Fibroblast of skin of right quadriceps (primary cell): ENCODE measurements at regions not wholly inside any gene's neighbourhood (a gene's known extent, or its start where the extent isn't known, plus 50 kb on each side); places are given as distances from the start of the nearest gene placed in this dataset.
A peak's percentile ranks its signal among the peaks of the same experiment; 100 is the strongest.

Experiments
- DNase-seq: peaks from one replicate; pipeline ENCODE4 v3.0.0-alpha.2; 2013

DNA sequence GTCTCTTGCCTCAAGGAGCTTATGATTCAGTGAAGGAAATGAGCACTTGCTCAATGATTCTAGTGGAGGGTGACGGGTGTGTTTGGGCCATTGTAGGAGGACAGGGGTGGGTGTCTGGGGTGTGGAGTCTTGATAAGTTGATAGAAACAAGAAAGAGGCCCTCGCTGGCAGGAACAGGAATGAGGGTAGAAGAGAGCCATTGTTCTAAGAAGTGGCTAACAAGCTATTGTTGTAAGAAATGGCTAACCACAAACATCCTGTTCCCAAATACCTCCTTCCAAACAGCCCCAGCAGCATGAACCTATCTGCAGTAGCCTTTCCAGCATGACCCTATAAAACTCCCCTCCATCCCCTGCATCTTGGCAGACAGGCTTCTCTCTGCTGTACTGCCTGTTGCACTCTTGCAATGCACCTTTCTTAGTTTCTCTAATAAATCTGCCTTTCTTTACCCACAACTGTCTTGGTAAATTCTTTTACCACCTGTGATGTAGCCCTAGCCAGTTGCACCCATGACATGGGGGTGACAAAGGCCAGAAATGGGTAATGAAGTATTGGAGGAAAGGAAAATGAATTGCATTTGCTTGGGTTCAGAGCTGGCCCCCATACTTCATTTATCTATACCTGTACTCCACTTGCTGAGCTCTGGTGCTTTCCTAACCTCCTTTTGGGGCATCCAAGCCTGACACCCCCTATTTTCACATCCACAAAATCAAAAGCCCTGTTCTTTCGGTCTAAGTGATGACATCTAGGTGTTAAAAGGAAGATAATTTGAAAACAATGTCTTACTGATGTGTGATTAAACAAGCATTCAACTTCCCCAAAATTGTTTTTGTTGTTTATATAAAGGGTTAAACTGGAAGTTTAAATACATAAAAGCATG lies 389.1 kb downstream of the GRIN2B start:
- DNase-seq: no peak

DNA sequence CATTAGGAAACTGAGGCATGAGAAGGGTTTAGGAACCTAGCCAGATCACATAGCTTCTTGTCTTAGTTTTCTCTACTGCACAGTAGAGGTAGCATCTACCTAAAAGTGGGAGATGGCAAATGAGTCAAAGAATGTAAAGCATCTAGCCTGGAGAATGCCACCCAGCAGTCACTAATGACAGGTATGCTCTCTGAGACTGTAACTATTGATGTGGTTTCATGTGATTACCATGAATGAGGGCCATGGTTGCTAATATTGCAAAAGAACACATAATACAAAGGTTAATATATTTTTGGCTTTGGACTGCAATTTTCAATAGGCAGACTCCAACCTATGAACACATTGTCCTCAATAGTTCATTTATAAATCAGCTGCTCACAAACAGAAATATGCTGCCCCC lies 389.9 kb downstream of the GRIN2B start:
- no peak for DNase-seq

DNA sequence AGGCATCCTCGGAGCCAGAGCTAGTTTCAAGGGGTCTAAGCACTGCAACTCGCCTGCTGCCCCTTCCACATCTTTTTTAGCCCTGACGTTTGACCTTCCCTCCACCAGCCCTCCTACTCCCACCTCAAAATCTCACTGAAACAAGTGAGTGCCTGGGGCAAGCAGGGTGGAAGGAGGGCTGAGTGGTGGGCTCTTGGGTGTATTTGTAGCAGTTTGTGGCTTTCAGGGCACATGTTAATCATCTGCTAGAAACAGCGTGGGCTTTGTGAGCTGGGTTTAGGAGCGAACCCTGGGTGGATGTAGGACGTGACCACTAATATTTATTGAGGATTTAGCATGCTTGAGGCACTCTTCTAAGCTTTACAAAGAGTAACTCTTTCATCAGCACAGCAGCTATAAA lies 390.3 kb downstream of the GRIN2B start:
- DNase-seq: no peak

DNA sequence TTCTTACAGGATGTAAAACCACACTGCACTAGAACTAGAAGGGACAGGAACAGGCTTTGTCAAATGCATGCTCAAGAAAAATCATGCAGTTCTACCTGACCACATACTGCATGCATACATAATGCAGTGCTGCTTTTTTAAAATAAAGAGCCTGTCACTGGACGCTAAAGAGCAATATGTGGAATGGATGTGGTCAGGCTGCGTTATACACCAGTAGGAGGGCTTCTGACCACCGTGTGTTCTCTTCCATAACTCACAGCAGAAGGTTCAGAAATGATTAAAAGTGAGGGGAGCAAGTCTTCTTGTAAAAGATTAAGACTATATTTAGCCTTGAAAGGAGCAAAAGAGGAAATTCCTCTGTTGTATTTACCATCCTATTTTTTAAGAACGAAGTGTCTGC lies 392.0 kb downstream of the EMP1 start:
- DNase-seq: no peak

DNA sequence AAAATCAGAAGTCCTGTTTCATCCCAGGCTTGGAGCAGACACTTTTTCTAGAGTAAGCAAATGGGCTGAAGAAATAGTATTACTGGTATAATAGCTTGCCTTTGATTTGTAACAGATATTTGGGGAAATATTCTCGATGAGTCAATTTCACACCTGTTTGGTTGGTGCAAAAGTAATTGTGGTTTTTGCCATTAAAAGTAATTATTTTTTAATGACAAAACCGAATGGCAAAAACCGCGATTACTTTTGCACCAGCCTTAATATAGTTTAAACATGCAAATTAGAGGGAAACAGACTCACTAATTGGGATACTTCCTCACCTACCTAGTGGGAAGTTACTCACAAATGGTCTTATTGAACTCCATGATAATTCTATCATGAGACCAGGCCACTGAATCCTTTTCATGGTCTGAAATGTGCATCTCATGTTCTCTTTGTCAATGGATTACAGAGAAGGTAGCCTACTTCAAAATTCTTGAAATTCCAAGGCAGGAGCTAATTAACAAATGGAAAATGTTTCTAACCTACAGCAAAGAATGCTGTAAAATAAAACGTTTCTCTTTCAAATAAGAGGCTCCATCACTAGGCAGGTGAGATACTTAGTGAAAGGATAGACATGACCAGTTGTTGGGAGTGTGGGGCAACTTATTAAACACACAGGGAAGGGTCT lies 391.3 kb downstream of the EMP1 start:
- no peak for DNase-seq

DNA sequence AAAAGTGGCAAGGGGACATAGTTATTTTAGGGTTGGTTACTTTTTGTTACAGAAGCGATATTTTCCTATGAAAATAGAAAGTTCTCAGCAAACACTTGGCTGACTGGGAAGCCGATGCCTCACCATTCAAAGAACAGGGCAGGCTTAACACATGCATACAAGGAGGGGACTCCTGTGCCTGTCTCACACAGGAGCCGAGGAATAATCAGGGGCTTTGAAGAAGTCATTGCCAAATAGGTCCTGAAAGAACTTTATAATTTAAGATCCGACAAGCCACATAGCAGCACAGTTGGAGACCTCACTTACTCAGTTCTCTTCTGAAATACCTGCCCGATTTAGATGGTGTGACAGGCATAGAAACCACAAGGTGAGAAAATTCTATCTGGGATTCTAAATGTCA lies 389.8 kb downstream of the EMP1 start:
- DNase-seq: no peak

DNA sequence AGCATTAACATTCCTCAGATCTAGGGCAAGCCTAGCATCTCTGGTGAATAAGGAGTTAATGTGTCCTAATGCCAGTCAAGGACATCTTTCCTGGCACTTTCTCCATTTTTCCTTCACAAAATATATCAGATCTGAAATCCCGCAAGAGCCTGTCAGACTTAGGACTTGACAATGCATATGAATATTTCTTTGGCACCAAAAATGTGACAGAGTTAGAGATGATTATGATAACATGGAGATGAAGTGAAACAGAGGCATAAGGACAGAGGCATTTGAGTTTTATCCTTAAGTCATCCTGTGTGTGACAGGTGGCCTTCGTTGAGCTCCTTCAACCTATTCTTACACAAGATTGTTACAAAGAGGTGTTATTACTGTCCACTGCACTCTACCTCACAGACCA lies 388.0 kb downstream of the EMP1 start:
- DNase-seq: no peak

DNA sequence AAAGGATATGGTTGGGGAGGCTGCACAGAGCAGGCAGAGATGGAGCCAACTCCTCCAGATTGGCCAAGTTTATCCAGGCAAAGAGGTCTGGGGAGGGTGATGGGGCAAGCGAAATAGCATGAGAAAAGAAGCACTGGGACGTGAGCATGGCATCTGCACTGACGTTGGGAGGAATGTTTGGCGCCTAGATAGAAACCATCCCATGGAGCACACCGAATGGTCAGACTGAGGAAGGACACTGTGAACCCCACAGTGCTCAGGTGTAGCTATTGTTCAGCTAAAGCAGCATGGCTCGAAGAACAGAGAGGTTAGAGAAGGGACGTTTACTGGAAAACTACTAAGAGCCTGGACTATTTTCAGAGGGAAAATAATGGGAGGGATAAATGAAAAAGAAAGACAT lies 387.1 kb downstream of the EMP1 start:
- DNase-seq: no peak

DNA sequence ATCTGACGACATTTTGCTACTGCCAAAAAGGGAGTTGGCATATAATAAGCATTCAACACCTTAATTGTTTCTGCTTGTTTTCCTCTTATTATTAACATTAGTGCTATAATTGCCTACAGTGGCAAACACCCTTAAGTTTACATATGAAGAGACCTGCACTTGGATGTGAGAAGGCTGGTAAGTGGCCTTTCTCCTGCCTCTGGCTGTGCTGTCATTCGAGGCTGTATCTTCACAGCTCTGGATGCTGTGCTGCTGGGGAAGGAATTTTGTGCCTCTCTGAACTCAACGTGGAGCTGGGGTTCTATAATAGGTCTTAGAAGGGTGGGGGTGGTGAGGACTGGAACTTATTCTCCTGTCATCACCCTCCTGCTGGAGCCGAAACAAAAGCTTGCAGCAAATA lies 385.9 kb downstream of the EMP1 start:
- no peak for DNase-seq

DNA sequence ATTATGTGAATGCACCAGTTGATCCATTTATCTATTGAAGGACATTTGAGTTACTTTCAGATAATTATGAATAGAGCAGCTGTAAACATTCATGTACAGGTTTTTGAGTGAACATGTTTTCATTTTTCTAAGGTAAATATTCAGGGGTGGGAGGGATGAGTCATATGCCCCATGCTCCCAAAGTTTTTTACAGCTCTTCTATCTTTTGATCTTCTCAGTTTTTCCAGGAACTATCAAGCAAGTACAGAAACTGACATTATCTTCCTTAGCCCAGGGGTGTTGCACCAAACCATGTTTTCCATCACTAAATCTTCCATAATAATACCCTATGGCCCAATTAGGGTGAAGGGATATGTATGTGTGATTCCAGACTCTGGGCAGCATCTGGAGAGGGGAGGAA lies 384.5 kb downstream of the EMP1 start:
- no peak for DNase-seq

DNA sequence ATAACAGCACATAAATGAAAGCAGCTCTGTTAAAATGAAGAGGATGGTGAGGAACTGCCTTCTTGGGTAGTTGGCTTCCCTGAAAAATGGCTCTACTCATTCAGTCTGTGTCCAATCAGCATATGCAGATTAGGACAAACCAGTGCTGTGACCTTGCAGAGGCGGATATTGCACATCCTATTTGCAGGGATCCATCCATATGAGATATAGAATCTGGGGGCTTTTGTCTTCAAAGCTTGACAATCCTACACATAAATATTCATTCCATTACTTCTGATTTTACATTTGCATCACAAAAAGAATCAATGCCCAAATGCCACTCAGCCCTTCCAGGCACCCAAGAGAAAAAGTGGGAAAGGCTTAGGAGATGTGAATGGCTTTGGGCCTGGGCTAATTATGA lies 383.7 kb downstream of the EMP1 start:
- DNase-seq: no peak

DNA sequence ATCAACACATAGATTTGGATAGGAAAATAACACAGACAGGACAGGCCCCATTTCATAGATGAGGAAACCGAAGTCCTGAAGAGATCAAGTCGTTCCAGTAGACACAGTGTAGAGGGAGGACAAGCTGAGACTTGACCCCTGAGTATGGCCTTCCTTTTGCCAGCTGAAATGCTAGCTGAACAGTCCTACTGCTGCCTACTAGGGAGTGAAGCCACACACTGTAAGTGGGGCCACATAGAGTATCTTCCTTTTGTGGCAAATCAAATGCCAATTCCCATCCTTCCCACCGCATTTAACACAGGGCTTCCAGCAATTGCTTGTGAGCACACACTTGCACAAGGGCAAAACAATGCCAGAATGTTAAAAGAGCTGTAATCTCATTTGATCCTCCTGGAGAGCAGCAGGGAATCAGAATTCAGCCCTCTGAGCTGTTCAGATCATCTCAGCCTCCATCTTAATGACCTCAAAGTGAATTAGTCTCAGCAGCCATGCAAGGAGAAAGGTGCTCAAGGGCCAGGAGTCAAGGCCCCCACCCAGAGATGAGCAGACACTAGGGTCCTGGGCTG lies 380.5 kb downstream of the EMP1 start:
- no peak for DNase-seq

DNA sequence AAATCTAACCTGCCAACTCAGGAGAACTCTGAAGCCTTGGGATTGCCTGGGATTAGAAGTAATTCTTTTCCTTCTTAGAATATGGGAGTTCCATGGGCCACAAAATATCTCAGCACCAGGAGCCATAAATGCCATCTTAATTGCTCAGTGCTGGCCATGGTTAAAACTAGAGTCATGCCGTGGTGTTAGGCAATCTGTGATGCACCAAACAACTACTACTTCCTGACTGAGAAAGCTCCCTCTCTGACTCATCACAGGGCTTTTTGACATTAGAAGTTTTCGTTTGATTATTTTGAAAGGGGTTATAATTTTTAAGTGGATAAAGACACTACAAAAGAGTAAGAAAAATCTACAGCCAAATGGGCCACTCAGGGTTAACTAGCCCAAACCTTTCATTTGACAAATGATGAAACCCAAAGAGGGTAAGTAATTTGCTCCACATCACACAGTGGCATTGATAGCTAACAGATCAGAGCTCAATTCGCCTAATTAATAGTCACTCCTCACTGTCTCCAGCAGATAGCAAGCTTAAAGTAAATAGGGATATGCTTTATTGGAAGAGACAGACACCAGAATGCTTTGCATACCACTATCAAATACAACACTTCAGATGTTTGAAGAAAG lies 377.3 kb downstream of the EMP1 start:
- peak; percentile 91 for DNase-seq

DNA sequence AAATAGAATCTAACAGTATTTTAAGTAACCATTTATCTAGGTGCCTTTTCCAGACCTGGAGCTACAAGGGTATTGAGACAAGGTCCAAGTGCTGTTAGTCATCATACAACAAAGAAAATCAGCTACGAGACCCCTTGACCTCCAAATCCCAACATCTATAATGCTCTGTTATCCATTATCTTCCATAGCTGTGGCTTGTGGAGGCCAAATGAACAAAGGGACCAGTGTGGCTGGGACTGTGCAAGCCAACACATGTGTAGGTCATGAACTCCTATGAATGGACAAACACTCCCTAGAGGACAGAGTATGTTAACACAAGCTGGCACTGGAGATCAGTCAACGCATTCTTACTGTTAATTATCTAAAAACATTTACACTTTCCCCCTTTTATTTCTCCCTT lies 374.5 kb downstream of the EMP1 start:
- DNase-seq: no peak

DNA sequence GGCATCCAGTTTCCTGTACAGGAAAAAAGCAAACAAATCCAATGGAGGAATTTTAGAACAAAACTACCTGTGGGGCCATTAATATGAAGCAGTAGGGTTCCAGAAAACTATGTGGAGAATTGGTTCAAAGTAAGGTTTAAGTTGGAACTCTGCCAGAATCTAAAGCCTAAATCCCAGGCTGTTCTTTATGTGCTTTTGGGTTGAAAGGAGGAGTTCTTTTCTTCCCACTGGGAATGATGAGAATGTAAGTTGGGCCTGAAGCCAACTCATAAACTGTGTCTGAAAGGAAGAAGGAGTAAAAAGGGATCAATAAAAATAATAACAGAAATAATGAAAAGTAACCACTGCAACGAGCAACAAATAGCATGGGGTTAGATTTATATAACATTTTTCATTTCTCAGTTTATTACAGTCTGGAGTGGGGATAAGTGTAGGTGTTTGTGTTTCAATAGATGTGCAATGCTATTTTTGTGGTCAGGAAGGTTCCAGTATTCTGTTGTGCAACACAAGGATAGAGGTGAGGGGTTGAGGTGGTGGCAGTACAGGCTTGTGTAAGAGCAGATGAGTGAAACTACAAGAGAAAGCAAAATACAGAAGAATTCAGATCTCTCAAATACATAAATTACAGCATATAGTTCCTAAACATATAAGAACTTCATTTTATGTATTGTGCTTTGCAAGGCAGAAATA lies 373.6 kb downstream of the EMP1 start:
- peak; percentile 43 for DNase-seq

DNA sequence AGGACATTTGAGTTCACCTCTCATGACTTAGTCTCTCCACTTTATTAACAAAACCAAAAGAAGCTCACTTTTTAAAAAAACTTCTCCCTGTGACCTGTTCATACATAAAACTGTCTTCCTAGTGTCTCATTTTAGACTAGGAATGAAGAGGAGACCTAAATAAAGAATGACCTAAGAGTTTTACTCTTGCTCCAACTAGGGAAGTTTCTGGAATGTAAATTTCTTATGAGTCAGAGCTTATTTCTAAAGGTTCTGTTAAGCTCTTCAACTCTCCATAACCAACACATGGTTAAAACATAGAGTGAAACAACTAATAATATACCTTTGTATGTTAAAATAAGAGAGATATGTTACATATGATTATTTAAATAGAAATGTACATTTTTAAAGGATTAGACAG lies 369.8 kb downstream of the EMP1 start:
- peak; percentile 57 for DNase-seq

DNA sequence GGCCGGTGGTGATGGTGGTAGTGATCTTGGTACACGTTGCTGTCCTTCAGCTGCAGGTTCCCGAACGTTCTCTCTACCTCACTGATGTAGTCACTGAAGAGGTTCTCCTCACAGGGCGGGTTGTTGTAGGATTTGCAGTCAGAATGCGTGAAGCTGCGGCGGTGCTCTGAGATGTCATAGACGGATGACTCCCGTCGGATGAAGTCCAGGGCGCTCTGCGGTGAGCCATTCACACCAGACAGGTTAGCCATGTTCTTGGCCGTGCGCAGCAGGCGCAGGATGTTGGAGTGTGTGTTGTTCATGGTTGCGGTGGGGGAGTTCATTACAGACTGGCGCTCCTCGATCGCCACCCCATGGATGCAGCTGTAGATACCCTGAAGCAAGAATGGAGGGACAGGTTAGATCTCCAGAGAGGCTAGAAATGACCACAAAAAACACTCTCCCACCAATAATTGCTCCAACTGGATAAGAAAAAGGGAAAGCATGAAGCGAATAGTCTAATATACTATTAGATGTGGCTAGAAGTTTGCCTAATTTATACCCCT lies 367.8 kb downstream of the EMP1 start:
- DNase-seq: no peak

DNA sequence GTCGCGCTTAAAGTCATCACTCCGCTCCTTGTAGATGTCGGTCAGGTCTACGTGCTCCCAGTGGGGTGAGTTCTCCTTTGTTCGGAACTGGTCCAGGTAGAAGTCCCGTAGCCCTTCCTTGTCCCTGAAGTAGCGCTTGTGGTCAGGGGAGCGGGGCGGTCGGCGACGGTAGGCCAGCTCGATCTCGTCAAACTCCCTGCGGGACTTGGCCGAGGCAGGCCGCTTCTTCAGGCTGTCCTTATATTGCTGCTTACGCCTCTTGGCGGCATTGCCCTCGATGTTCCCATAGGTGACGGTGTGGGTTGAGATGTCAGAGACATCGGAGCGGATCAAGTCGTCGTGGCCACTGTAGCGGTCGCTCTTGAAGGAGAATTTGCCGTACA lies 367.2 kb downstream of the EMP1 start:
- DNase-seq: no peak

DNA sequence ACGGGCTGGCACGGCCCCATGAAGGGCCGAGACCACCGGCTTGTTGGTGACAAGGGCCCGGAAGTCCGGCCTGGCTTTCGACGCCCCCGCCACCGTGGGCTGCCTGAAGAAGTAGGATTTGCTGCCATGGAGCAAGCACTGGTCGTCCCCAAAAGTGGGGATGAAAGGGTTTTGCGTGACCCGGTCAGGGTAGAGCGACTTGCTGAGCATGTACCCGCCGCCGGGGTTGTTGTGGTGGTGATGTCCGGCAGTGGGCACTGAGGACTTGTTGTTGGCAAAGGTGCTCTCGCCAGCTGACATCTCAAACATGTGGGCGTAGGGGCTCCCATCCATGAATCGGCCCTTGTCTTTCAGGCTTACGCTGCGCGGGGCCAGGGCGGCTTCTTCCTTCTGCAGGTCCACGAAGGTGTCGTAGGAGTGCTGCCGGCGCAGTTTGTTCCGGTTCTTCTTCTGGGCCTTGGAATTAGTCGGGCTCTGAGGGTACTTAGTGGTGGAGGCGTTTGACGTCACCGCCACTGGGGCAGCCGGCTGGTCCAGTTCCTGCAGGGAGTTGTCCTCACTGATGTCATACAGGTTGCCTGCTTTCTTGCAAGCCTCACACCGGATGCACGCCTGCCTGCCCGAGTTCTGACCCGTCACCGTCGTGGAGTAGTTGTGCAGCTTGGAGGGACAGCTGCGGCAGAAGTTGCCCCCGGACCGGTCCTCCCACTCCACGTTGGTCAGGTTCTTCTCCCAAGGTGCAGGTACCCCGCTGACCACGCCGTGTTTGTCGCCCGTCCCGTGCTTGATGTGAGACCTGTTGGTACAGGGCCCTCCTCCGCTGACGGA lies 366.6 kb downstream of the EMP1 start:
- DNase-seq: no peak

DNA sequence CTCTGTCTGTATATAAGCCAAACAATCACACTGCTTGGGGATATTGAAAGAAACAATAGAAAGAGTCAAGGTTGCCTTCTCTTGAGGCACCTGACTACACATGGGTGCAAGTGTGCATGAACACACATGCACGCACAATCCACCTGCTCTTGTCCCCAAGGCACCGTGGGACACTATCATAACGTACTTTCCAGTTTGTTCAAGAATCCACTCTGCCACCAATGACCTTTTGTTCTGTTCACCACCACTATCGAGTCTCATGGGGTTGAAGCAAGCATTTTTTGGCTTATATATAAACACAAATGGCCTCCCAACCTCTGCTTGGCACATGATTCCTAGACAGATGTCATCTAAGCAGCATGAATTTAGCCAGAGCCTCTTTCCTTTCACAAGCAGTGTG lies 365.4 kb downstream of the EMP1 start:
- DNase-seq: no peak

DNA sequence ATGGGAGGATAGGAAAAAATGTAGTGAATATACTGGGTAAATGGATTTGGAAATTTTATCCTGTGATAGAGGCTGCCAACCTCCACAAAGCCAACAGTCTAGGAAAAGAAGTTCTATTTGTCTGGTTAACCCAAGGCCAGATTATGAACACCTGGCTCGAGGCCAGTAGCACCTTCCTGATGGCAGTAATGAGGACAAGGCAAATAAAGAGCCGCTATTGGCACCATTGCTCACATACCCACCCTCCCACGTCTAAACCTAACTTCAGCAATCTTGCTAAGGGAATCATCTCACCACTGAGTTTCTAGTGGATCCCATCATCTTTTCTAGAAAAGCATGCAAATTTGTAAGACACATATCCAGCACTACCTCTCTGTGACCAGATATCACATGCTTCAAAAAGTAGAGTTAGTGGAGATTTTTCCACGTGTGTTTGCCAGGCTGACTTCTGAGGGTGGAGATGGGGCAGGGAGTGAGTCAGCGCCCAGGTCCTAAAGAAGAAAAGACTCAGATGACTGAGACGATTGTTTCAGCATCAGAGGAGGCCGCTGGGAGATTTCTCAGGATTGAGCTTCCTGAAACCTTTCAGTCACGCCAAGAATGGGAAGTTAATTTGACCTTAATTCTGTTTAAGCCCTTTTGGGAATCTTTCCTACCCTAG lies 362.9 kb downstream of the EMP1 start:
- DNase-seq: no peak
